Middle frontal gyrus (tissue), 1 donor: ENCODE measurements at regions not wholly inside any gene's neighbourhood (a gene's known extent, or its start where the extent isn't known, plus 50 kb on each side); places are given as distances from the start of the nearest gene placed in this dataset.

Experiments
- DNase-seq: peaks from one replicate; pipeline ENCODE4 v3.0.0-alpha.2; 2015; ENCODE audit warnings: low spot score; ENCODE audit errors: extremely low spot score

DNA sequence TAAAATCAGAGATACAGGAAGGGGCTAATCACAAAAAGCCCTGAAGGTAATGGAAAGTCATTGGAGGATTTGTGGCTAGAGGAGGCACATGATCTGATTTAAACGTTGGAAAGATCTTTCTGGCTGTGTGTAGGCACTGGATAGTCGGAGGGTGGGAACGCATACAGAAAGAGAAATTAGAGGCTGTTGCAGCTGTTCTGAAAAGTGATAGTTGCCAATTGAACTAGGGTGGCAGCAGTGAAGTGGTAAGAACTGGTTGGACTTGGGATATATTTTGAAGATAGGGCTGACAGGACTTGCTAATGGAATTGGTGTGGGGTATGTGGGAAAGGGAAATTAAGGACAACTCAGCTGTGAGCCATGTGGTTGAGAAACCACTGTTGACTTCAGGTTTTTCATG is 223.6 kb downstream of the OGFRL1 start:
- DNase-seq, result no peak

DNA sequence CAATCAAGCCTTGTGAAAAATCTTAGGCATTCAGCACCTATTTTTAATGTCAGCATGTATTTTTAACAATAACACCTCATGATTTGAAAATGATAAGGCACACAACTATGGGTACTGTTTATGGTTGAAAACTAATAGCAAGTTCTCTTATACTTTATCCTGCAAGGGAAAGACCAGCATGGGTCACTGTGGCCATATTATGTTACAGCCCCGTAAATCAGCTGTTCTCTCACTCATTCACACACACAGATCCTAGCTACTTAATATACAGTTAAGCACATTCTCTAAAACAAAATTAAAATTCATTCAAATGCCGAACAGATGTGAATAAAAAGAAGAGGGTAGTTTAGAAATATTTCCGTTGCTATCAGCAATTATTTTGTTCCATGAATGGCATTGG is 224.4 kb downstream of the OGFRL1 start:
- DNase-seq, result no peak

DNA sequence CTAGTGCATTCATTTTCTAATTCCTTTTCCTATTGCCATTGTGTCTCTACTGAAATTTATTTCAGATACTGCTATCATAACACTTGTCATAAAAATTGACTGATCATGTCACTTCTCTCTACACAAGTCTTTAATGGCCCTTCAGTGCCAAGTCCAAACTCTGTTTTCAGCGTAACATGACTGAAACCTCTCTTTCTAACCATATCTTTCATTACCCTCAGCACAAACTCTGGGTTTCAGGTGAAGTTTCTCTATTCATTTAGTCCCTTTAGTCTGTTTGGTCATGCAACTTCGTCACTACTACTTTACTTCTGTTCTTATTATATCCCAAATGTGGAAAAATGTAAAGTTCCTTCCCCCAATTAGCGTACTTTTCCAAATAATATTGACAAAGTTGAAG is 234.9 kb downstream of the OGFRL1 start:
- DNase-seq, result no peak

DNA sequence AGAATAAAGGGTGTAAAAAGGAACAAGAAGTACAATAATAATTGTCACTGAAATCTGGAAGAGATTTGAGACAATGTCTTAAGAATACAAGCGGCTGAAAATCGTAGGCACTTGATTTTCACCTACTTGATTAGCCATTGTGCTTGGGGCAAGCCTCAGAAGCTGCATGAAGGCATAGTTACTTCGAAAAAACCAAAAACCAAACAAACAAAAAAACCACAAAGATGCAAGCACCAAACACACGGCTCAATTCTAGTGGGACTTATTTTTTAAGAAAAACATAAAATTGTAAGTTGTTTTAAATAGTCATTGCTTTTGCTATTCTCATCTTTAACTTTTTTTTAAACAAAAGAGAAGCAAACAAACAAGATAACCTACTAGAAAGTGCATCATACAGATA is 235.6 kb downstream of the OGFRL1 start:
- no peak for DNase-seq

DNA sequence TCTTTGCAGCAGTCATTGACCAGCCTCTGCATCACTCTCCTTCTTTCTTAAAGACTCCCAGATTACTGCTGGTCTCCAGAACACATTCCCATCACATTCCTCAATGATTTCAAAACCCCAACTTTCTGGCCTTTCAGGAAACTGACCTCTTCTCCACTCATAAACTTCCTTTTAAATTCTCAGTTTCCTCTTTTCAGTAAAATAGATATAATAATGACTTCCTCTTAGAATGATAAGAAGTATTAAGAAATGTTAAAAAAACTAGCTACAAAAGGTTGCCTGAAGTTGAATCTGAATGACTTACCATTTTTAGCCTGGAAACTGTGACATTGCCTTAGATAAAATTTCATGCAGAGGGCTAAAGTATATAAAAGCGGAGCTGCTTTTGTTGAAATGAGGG is 239.3 kb downstream of the OGFRL1 start:
- no peak for DNase-seq

DNA sequence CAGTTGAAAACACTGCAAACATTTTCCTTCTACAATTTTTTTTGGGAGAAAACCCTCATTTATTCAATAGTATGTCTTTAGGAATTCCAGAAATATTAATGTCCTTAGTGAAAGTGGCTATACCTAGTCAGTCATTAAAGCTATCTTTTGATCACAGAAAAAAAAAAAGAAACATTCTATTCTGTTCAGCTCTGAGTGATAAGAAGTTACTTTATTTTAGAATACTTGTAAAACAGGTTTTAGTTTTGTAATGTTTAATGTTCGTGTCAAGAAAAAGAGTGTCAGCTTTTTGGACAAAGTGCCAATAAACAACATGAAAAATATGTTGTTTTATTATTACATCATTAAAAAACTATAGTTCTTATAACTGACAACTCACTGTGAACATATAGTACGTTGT is 240.4 kb downstream of the OGFRL1 start:
- DNase-seq, result no peak

DNA sequence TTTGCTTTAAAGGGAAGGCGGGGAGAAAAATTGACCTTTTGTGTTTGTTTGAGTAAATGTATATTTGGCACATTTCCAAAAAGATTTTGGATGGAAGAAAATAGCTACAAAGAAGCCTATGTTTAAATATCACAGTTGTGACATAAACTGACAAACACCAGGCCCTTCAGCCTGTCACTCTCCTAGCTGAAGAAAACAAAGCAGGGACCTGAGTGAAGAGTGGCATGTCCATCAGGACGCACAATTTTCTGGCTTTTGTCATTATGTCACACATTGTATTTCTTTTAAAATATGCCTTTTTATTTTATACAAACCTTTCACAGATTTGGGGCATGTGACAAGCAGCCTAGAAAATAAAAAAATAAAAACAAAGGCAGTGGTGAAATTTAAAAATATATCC is 241.2 kb downstream of the OGFRL1 start:
- DNase-seq, result no peak

DNA sequence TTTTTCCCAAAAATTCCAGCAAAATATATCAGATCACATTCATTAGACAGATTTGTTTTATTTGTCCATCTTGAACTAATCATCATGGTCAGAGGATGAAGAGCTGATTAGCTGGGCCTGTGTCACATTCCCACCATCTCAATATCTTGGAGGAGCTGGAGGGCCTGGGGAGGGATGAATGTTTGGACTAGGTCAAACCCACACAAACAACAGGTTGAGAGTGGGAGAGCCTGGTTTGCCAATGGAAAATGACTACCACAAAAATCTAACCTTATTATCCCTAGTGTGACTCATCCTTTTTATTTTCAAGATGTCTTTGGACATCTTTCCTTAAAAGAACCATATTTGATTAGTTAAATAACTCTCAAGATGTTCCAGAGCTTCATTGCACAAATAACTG is 242.4 kb downstream of the OGFRL1 start:
- DNase-seq, result no peak

DNA sequence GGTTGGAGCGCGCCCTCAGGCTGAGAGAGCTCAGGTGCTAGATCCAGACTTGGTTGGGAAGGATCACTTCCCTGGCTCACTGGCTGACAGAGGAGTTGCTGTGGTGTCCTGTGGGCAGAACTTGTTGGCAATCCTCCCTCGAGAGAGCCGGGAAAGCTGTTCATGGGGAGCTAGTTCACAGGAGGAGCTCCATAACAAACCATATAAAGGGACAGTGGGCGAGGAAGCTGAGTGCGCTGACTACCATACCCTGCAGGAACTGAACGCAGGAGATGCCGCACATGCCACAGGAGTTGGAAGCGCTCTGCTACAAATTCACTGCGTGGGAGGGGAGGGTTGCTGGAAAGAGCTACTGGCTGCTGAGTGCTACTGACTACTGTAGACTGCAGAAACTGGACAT is 243.2 kb downstream of the OGFRL1 start:
- DNase-seq, result peak; percentile 11

DNA sequence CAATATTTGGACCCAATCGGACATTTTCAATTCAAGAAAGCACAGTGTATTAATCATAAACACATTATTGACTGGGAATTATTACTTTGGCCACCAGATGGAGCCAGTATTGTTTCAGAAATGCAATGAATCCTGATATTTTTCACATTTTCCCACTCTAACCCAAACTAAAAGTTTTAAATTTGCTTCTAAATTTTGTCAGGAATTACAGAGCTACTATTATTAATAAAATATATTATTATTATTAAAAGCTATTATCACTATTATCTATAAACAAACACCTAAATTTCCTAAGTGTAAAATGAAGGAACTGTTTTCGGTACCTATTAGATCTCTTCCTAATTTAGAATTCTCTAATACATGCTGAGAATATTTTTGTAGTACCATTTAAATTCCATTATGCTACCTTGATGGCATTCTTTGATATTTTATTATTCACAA is 245.3 kb downstream of the OGFRL1 start:
- DNase-seq, result peak; percentile 38

DNA sequence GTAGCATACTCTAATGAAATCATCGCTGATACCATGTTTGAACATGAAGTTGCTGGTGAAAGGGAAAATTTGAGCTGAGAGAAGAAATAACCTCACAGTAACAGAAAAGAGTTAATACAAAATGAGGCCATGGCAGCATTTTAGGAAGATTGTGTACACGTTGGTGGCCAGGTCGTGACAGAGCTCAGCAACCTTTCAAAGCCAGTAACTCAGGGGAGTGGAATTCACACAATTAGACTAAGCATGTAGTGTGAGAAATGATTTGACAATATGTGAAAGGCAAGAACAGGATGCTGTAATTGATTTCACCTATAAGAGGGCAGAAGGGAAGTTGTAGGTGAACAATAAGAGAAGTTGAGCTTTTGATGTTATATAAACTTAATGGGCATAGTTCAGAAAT is 246.3 kb downstream of the OGFRL1 start:
- DNase-seq, result no peak

DNA sequence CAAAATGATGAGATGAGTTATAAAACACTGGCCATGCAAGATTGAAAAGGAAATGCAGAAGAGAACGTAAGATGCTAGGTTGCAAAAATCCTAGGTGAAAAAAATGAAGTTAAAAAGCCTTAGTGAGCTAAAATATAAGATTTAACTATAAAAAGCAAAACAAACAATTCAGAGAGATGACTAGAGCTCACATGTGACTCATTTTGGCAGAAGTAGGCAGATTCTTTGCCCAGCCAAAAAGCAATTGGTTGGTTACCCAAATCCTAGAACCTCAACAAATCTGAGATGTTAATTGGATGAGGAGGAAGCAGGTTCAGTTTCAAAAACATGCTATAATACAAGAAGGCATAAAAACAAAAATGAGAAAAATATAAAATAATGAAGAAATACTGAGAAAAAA is 249.1 kb downstream of the OGFRL1 start:
- no peak for DNase-seq

DNA sequence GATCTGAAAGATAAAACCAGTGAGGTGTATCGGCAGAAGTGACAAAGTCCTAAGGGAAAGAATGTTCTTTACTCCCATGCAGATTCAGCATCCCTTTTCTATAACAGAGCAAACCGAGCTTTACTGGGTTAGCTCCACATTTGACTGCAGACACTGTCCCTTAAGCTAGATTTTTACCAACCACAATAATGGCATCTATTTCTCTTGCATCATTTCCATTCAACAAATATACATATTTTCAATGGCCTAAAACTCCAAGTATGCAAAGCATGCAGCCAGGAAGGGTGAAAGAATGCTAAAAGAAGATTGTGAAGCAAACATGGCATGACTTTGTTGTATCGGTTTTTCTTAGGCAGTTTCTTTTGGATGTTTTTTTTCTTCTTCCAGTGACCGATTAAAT is 255.4 kb downstream of the OGFRL1 start:
- no peak for DNase-seq

DNA sequence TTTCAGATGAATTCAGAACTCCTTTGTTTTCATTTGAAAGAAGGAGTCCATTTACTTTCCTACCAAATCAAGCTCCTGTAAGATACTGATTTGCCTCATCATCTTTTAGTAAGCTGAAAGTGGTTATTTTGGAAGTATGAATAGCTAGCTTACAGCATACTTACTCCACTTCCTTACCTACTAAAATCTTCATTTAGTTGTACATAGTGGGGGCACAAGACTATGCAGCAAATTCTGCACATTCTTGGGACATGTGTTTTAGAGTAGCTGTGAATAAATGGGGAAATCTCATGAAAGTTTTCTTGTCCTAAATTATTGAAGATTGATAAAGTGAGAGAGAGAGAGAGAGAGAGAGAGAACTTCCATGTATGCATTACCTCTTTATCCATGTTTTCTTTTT is 256.3 kb downstream of the OGFRL1 start:
- no peak for DNase-seq

DNA sequence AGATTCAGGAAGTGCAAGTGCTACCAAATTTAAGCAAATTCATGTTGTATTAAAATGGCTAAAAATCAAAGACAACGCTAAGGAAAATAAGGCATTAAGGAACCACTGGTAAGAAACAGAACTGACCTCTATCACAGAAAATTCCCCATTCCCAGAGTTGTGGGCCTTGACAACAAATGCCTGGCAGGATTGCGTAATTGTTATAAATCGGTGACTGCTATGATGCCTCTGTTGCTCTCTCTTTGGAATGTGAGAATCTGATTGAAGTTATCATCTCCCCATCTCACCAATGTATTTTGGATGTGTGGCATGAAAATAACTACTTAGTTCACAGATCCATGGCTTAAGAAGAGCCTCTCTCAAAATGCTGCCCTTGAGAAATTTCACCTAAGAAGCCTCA is 257.3 kb downstream of the OGFRL1 start:
- no peak for DNase-seq

DNA sequence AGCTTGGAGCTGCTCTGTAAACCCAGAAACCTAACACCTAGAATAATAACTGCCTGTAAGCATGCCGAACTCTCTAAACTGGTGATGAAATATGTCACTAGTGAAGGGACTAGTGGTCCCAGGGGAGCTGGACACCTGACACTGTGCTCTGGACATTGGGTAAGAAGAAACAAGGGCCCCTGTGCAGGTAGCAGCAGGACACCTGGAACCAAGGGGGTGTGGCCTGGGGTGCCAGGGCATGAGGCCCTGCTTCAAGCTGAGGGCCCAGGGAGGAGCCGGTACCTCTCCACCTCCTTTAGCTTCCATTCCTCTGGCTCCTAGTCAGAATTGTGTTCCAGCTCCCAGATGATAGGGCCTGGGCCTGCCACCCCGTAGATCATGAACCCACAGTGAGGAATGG is 263.2 kb downstream of the OGFRL1 start:
- no peak for DNase-seq

DNA sequence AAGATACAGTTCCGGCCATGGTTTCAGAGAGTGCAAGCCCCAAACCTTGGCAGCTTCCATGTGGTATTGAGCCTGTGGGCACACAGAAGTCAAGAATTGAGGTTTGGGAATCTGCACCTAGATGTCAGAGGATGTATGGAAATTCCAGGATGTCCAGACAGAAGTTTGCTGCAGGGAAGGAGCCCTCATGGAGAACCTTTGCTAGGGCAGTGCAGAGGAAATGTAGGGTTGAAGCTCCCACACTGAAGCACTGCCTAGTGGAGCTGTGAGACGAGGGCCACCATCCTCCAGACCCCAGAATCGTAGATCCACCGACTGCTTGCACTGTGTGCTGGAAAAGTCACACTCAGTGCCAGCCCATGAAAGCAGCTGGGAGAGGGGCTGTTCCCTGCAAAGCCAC is 267.5 kb downstream of the OGFRL1 start:
- no peak for DNase-seq

DNA sequence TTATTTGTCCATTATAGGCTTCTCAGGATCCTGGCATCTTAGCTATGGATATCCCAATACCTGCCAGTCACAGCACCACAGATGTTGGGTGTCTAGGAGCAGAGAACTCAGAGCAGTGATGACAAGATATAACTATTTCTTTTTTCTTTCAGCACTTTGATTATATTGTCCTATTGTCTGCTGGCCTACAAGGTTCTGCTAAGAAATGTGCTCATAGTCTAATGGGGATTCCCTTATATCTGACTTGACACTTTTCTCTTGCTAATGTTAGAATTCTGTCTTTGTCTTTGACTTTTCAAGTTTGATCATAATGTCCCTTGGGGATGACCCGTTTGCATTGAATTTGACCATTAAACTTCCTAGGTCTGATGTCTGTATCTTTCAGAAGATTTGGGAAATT is 270.4 kb downstream of the OGFRL1 start:
- DNase-seq, result no peak

DNA sequence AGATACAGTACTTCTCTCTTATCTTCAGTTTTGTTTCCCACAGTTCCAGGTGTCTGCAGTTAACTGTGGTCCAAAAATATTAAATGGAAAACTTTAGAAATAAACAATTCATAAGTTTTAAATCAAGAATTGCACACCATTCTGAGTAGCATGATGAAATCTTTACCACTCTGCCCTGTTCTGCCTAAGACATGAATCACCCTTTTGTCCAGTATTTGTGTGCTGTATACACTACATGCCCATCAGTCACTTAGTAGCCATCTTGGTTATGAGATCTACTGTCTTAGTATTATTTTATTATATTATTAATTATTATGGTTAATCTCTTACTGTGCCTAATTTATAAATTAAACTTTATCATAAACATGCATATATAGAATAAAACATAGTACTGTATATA is 279.0 kb downstream of the OGFRL1 start:
- DNase-seq, result no peak

DNA sequence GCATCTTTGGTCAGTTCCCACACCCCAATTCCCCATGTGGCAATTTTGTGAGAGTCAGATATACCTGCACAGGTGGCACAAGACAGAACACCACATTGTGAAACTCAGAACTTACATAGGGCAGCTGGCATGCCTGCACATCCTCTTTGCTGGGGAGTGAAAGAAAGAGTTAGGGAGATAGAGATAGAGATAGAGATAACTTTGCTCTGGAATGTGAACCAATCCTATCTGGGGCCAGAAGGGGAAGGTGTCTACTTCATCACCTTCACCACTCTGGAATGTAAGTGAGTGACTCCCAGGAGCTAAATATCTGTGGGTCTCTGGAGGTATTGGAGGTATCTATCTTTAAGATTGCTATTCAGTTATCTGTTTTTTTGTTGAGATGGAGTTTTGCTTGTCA is 289.2 kb downstream of the OGFRL1 start:
- no peak for DNase-seq

DNA sequence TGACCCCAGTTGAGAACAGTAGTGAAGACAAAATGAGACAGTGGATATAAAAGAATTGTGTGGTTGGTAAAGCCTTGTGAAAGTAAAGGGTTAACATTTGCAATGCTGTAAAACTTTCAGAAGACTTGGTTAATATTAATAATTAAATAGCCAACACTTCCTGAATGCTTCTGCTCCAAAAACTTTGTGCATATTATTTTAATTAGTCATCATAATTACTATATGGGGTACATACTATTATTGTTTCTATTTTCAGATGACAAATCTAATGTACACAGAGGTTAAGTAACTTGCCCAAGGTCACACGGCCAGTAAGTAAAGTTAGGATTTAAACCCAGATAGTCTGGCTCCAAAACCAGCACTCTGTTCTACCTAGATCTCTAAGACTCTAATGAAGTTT is 291.3 kb downstream of the OGFRL1 start:
- DNase-seq, result no peak

DNA sequence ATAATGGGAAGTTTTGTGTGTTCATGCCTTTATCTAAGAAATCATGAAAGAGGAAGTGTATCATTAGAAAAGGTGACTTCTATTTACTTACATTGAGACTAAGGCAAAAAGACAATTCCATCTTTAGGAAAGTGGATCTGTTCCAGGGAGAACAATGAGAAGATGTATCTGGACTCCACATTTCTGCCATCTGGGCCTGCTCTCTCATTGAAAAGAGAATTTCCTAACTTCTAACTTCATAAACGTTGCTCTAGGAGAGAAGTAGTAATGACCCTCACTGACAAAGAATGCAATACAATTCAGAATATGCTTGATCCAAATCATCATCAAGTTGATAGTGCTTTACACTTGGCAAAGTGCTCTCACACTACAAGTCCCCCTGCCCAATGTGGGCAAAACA is 294.2 kb downstream of the OGFRL1 start:
- no peak for DNase-seq

DNA sequence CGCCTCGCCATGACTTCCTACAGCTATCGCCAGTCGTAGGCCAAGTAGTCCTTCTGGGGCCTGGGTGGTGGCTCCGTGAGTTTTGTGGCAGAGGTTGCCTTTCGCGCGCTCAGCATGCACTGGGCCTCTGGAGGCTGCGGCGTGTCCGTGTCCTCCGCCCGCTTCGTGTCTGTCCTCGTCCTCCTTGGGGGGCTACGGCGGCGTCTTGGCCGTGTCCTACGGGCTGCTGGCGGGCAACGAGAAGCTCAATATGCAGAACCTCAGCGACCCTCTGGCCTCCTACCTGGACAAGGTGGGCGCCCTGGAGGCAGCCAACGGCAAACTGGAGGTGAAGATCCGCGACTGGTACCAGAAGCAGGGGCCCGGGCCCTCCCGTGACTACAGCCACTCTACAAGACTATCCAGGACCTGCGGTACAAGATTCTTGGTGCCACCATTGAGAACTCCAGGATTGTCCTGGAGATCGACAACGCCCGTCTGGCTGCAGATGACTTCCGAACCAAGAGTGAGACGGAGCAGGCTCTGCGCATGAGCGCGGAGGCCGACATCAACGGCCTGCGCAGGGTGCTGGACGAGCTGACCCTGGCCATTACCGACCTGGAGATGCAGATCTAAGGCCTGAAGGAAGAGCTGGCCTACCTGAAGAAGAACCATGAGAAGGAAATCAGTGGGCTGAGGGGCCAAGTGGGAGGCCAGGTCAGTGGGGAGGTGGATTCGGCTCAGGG is 296.3 kb downstream of the OGFRL1 start:
- DNase-seq, result no peak

DNA sequence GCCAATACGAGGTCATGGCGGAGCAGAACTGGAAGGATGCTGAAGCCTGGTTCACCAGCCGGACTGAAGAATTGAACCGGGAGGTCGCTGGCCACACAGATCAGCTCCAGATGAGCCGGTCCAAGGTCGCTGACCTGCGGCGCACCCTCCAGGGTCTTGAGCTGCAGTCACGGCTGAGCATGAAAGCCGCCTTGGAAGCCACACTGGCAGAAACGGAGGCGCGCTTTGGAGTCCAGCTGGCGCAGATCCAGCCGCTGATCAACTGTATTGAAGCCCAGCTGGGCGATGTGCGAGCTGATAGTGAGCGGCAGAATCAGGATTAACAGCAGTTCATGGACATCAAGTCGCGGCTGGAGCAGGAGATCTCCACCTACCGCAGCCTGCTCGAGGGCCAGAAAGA is 296.9 kb downstream of the OGFRL1 start:
- DNase-seq, result no peak
